H1 (cell line): ENCODE measurements at regions not wholly inside any gene's neighbourhood (a gene's known extent, or its start where the extent isn't known, plus 50 kb on each side); places are given as distances from the start of the nearest gene placed in this dataset.

Experiments used
- CTCF ChIA-PET: fragments of 300-600 bp; sonication (Branson Sonifier 250); formaldehyde crosslinking; loops from one replicate; lab custom pipeline; 2021; ENCODE audit not compliant: partially characterized antibody; lab: Charles Lee
- POLR2A ChIA-PET: fragments of 300-600 bp; sonication (Branson Sonifier 250); formaldehyde crosslinking; loops from one replicate; lab custom pipeline; 2021; ENCODE audit warnings: inconsistent platforms; ENCODE audit not compliant: partially characterized antibody; lab: Charles Lee
- DNase-seq, 2 experiments: peaks; one replicate each; pipeline versions ENCODE4 v3.0.0 to v3.0.0-alpha.2; 2010 to 2022; ENCODE audit warnings: low spot score in 2 of 2, low read depth in 1 of 2, mixed read lengths in 1 of 2
- FAIRE-seq: peaks from 2 replicates; lab custom pipeline; 2011; peaks lifted over from hg19 to GRCh38; lab: Jason Lieb, UNC
- H2AFZ ChIP-seq: 2 replicates; pipeline ENCODE4 v1.8.1; 2012; ENCODE audit warnings: low read length, inconsistent platforms
- H2AK5ac ChIP-seq: 2 replicates; pipeline ENCODE4 v1.6.1; 2013; ENCODE audit warnings: low read depth, low read length
- H2BK120ac ChIP-seq: replicated peaks from 2 replicates; pipeline ENCODE3; 2013; ENCODE audit warnings: low read depth, low read length, inconsistent platforms
- H2BK12ac ChIP-seq: 2 replicates; pipeline ENCODE4 v1.6.1; 2013; ENCODE audit warnings: low read depth, low read length
- H2BK15ac ChIP-seq: 2 replicates; pipeline ENCODE4 v1.6.1; 2013; ENCODE audit warnings: low read length
- H2BK20ac ChIP-seq: 2 replicates; pipeline ENCODE4 v1.6.1; 2013; ENCODE audit warnings: low read length
- H2BK5ac ChIP-seq: 2 replicates; pipeline ENCODE4 v1.6.1; 2013; ENCODE audit warnings: low read depth, low read length
- H3K14ac ChIP-seq: 2 replicates; pipeline ENCODE4 v1.6.1; 2013; ENCODE audit warnings: inconsistent platforms; ENCODE audit not compliant: insufficient read length
- H3K18ac ChIP-seq: 2 replicates; pipeline ENCODE4 v1.6.1; 2013; ENCODE audit warnings: low read length; ENCODE audit errors: extremely low read depth
- H3K23ac ChIP-seq: 2 replicates; pipeline ENCODE4 v1.6.1; 2013; ENCODE audit warnings: inconsistent platforms; ENCODE audit not compliant: insufficient read length
- H3K23me2 ChIP-seq: 2 replicates; pipeline ENCODE4 v1.6.1; 2013; ENCODE audit warnings: low read depth, low read length
- H3K27ac ChIP-seq: 2 replicates; pipeline ENCODE4 v1.6.1; 2011; ENCODE audit warnings: low read depth, low read length, inconsistent platforms
- H3K27me3 ChIP-seq, 4 experiments: replicated peaks in 1 of 4; 1 replicate in 1 of 4; 2 replicates in 3 of 4; pipeline versions ENCODE4 v1.6.1 to v1.8.1; 2011 to 2013; ENCODE audit warnings: low read length in 3 of 4, mild to moderate bottlenecking in 3 of 4, inconsistent platforms in 2 of 4, mixed read lengths in 2 of 4, moderate library complexity in 1 of 4; ENCODE audit not compliant: control insufficient read depth in 3 of 4, insufficient read depth in 3 of 4; ENCODE audit errors: extremely low read depth in 1 of 4
- H3K36me3 ChIP-seq, 4 experiments: 2 replicates each; pipeline versions ENCODE4 v1.6.1 to v1.8.1; 2011 to 2013; ENCODE audit warnings: mild to moderate bottlenecking in 4 of 4, low read length in 3 of 4, moderate library complexity in 2 of 4, control low read depth in 1 of 4, inconsistent platforms in 1 of 4; ENCODE audit not compliant: insufficient read depth in 4 of 4, control insufficient read depth in 2 of 4
- H3K4ac ChIP-seq: replicated peaks from 2 replicates; pipeline ENCODE3; 2013; ENCODE audit warnings: low read length, low read depth, mixed read lengths, inconsistent platforms; ENCODE audit not compliant: insufficient read length
- H3K4me1 ChIP-seq, 4 experiments: replicated peaks in 1 of 4; 1 replicate in 1 of 4; 2 replicates in 3 of 4; pipeline versions ENCODE4 v1.6.1 to v1.8.1; 2011 to 2013; ENCODE audit warnings: low read length in 3 of 4, inconsistent platforms in 2 of 4, mixed read lengths in 1 of 4; ENCODE audit not compliant: insufficient read depth in 4 of 4, control insufficient read depth in 3 of 4
- H3K4me2 ChIP-seq, 2 experiments: 2 replicates each; pipeline versions ENCODE4 v1.6.1 to v1.8.1; 2011 to 2013; ENCODE audit warnings: low read depth in 2 of 2, low read length in 2 of 2, control low read depth in 1 of 2, inconsistent platforms in 1 of 2, mild to moderate bottlenecking in 1 of 2; ENCODE audit not compliant: insufficient read depth in 1 of 2
- H3K4me3 ChIP-seq, 4 experiments: fragments of 200-600, 300-600 bp in 1 of 4; sonication (generic), shearing (Covaris generic), sonication (Bioruptor Twin) in 1 of 4; 2 replicates each; pipeline versions ENCODE4 v1.5.1 to v1.8.1; 2011 to 2016; ENCODE audit warnings: low read length in 4 of 4, low read depth in 3 of 4, control low read depth in 2 of 4, inconsistent platforms in 2 of 4, mild to moderate bottlenecking in 2 of 4, mixed read lengths in 1 of 4, moderate library complexity in 1 of 4; ENCODE audit not compliant: insufficient read depth in 2 of 4; ENCODE audit errors: extremely low read depth in 1 of 4
- H3K56ac ChIP-seq: replicated peaks from 2 replicates; pipeline ENCODE3; 2013; ENCODE audit warnings: low read depth, mild to moderate bottlenecking, mixed read lengths, low read length, inconsistent platforms; ENCODE audit not compliant: insufficient read length
- H3K79me1 ChIP-seq: 2 replicates; pipeline ENCODE4 v1.6.1; 2013; ENCODE audit warnings: low read depth, low read length, control low read depth
- H3K79me2 ChIP-seq, 2 experiments: 2 replicates each; pipeline versions ENCODE4 v1.6.1 to v1.8.1; 2012 to 2013; ENCODE audit warnings: low read length in 2 of 2, mild to moderate bottlenecking in 2 of 2, inconsistent platforms in 1 of 2; ENCODE audit not compliant: insufficient read depth in 2 of 2, control insufficient read depth in 1 of 2
- H3K9ac ChIP-seq, 4 experiments: replicated peaks in 1 of 4; 1 replicate in 1 of 4; 2 replicates in 3 of 4; pipeline versions ENCODE4 v1.6.1 to v1.8.1; 2011 to 2013; ENCODE audit warnings: low read depth in 3 of 4, low read length in 3 of 4, control low read depth in 2 of 4, mild to moderate bottlenecking in 2 of 4, moderate library complexity in 2 of 4, inconsistent platforms in 1 of 4; ENCODE audit errors: extremely low read depth in 1 of 4
- H3K9me3 ChIP-seq, 2 experiments: 2 replicates each; pipeline versions ENCODE4 v1.6.1 to v1.8.1; 2012 to 2013; ENCODE audit warnings: mild to moderate bottlenecking in 2 of 2, moderate library complexity in 2 of 2, control low read depth in 1 of 2, inconsistent platforms in 1 of 2, low read depth in 1 of 2, low read length in 1 of 2, mixed read lengths in 1 of 2; ENCODE audit not compliant: insufficient read depth in 2 of 2
- H4K20me1 ChIP-seq, 2 experiments: replicated peaks in 1 of 2; 2 replicates each; pipeline versions ENCODE3 to v1.8.1; 2011 to 2013; ENCODE audit warnings: inconsistent platforms in 2 of 2, low read length in 2 of 2, mild to moderate bottlenecking in 1 of 2; ENCODE audit not compliant: insufficient read depth in 2 of 2, control insufficient read depth in 1 of 2
- H4K5ac ChIP-seq: 2 replicates; pipeline ENCODE4 v1.6.1; 2013; ENCODE audit warnings: low read length, low read depth, mixed read lengths, inconsistent platforms; ENCODE audit not compliant: insufficient read length
- H4K8ac ChIP-seq: 2 replicates; pipeline ENCODE4 v1.8.0; 2013; ENCODE audit warnings: mild to moderate bottlenecking, moderate library complexity, low read length, inconsistent platforms; ENCODE audit not compliant: insufficient read depth; ENCODE audit errors: extremely low read depth
- H4K91ac ChIP-seq: replicated peaks from 2 replicates; pipeline ENCODE3; 2013; ENCODE audit warnings: low read length, mixed read lengths, inconsistent platforms; ENCODE audit not compliant: insufficient read length
- ASH2L ChIP-seq: fragments of 200-600, 300-600 bp; sonication (generic); IDR thresholded peaks from one replicate; pipeline ENCODE4 v1.7.1; 2017; ENCODE audit warnings: low read length
- CEBPB ChIP-seq: IDR thresholded peaks from 2 replicates; pipeline ENCODE4 v1.6.1; 2012; ENCODE audit warnings: low read depth, low read length
- GABPA ChIP-seq: IDR thresholded peaks from 2 replicates; pipeline ENCODE4 v1.6.1; 2011; ENCODE audit warnings: mild to moderate bottlenecking, low read length, moderate library complexity, borderline replicate concordance; ENCODE audit not compliant: insufficient read depth
- HDAC6 ChIP-seq: IDR thresholded peaks from one replicate; pipeline ENCODE4 v1.7.1; 2012; ENCODE audit warnings: low read depth, mild to moderate bottlenecking, inconsistent platforms, low read length, moderate library complexity
- JUN ChIP-seq: IDR thresholded peaks from 2 replicates; pipeline ENCODE4 v1.6.1; 2011; ENCODE audit warnings: low read depth, mild to moderate bottlenecking, improper control_type of control experiment, low read length
- JUND ChIP-seq: IDR thresholded peaks from 2 replicates; pipeline ENCODE4 v1.6.1; 2011; ENCODE audit warnings: mild to moderate bottlenecking, improper control_type of control experiment, low read length
- KDM5A ChIP-seq: fragments of 200-600 bp; IDR thresholded peaks from 2 replicates; pipeline ENCODE4 v1.7.1; 2012; ENCODE audit warnings: mild to moderate bottlenecking, low read length, inconsistent platforms, mixed read lengths
- POLR2AphosphoS5 ChIP-seq: IDR thresholded peaks from 2 replicates; pipeline ENCODE4 v1.6.1; 2011; ENCODE audit warnings: low read depth, low read length
- SIRT6 ChIP-seq: IDR thresholded peaks from one replicate; pipeline ENCODE4 v1.7.1; 2012; ENCODE audit warnings: low read length, inconsistent platforms
- YY1 ChIP-seq: IDR thresholded peaks from 2 replicates; pipeline ENCODE4 v1.6.1; 2011; ENCODE audit warnings: low read depth, mild to moderate bottlenecking, low read length
- ZNF274 ChIP-seq: IDR thresholded peaks from 2 replicates; pipeline ENCODE4 v1.7.0; 2012; ENCODE audit warnings: low read length, borderline replicate concordance; ENCODE audit errors: extremely low read depth
- WGBS, 2 experiments: shearing (Covaris generic) in 1 of 2; methylation state at CpG; one replicate each; pipeline versions ENCODE4 v1.1.6 to v1.1.7; 2013 to 2015; ENCODE audit warnings: low lambda C conversion rate in 2 of 2, mixed read lengths in 2 of 2, inconsistent platforms in 1 of 2, low coverage in 1 of 2, missing lambda C conversion rate in 1 of 2; ENCODE audit not compliant: insufficient replicate concordance in 2 of 2, insufficient coverage in 1 of 2, insufficient read length in 1 of 2; ENCODE audit errors: extremely low coverage in 1 of 2, missing lambda C conversion rate in 1 of 2; 5-methylcytosine and 5-hydroxymethylcytosine counted together
- TF ChIP-seq, protein P1 (sequence below): IDR thresholded peaks from 2 replicates; pipeline ENCODE4 v1.6.1; 2012; ENCODE audit warnings: inconsistent platforms
- TF ChIP-seq, protein P2 (sequence below): IDR thresholded peaks from 2 replicates; pipeline ENCODE4 v1.6.1; 2012; ENCODE audit warnings: inconsistent platforms

DNA sequence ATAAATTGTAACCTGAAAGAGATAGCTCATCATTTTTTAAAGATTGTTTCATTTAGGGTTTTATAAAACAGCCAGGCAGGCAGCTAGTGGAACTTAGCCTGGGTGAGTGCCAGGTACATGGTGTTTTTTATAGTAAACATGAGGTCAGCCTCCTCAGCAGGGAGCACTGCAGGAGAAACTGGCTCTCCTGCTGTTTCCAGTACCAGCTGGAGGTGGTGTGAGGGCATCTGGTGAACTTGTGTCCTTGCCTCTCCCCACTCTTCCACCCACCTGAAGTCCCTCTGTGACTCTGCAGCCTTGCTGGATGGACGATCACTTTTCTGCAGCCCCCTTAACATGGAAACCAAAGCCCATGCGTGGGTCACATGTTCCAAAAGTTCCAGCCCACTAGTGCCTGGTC, 128.4 kb downstream of the FAM174B start:
- Histone ChIP-seq H3K4me1 (no peaks in the 10 kb centered on the region), H3K79me2 (no peaks in the 10 kb centered on the region), H3K18ac (no peak overlapping the region; the same call in 1 of the 2 replicates), H3K56ac (no peak overlapping the region), H4K8ac (no peak overlapping the region), H3K79me1 (no peaks in the 10 kb centered on the region), H2BK20ac (no peak overlapping the region), H4K20me1 (no peaks in the 10 kb centered on the region), H4K91ac (no peak overlapping the region), H3K4ac (no peak overlapping the region), H3K9me3 (peaks cover 0 to 5% of the 10 kb centered on the region in 2 experiments; a peak in 1 of 4 replicates), H2BK5ac (0 out of 2 replicates have a peak overlapping the region, but pooled peaks have one; percentile 66), H3K36me3 (no peaks in the 10 kb centered on the region), H3K27me3 (no peaks in the 10 kb centered on the region), H3K23ac (no peak overlapping the region), H2AFZ (no peak overlapping the region), H2BK12ac (no peak overlapping the region), H3K9ac (no peak overlapping the region), H2BK15ac (no peak overlapping the region), H3K4me3 (no peak overlapping the region), H3K14ac (no peak overlapping the region), H2AK5ac (no peak overlapping the region), H4K5ac (no peak overlapping the region), H3K4me2 (no peak overlapping the region), H3K27ac (no peak overlapping the region), H2BK120ac (no peak overlapping the region), H3K23me2 (no peaks in the 10 kb centered on the region)
- ChIA-PET POLR2A (no interaction called here), CTCF (interaction anchor here (0.7 to 1.1 kb wide), 3 partner anchors 8 to 188 kb away, joined by 3 to 4 read pairs (median 3); no protein-coding TSS in a partner anchor)
- FAIRE-seq (no peak), DNase-seq (no peak)
- 94% methylated on average over 2 of the region's 2 CpGs; no CpG with 5 or more reads in 1 of the 2 experiments for WGBS, 2 experiments
- no peak for TF ChIP-seq GABPA
- TF ChIP-seq SIRT6: no peak
- no peak for TF ChIP-seq ASH2L
- no peak for TF ChIP-seq CEBPB
- TF ChIP-seq, protein P1, sequence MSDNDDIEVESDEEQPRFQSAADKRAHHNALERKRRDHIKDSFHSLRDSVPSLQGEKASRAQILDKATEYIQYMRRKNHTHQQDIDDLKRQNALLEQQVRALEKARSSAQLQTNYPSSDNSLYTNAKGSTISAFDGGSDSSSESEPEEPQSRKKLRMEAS: no peak
- no peak for TF ChIP-seq YY1
- no peak for TF ChIP-seq JUND
- TF ChIP-seq HDAC6: no peak
- TF ChIP-seq POLR2AphosphoS5: no peak
- no peak for TF ChIP-seq KDM5A
- no peak for TF ChIP-seq JUN
- no peak for TF ChIP-seq ZNF274
- TF ChIP-seq, protein P2, sequence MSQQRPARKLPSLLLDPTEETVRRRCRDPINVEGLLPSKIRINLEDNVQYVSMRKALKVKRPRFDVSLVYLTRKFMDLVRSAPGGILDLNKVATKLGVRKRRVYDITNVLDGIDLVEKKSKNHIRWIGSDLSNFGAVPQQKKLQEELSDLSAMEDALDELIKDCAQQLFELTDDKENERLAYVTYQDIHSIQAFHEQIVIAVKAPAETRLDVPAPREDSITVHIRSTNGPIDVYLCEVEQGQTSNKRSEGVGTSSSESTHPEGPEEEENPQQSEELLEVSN: no peak
